GM18873 (cell line): ENCODE measurements at regions not wholly inside any gene's neighbourhood (a gene's known extent, or its start where the extent isn't known, plus 50 kb on each side); places are given as distances from the start of the nearest gene placed in this dataset.

Source experiments
- ATAC-seq: cut with Tn5 transposase; IDR thresholded peaks from one replicate; pipeline ENCODE4 v1.9.1; 2021; ENCODE audit warnings: mild to moderate bottlenecking, moderate library complexity, moderate number of reproducible peaks; ENCODE audit not compliant: unreplicated experiment, low FRiP score

- no peak for ATAC-seq
Measured at GRCh38 chr5:4095918-4096630, 500.4 kb downstream of the IRX1 start.

DNA sequence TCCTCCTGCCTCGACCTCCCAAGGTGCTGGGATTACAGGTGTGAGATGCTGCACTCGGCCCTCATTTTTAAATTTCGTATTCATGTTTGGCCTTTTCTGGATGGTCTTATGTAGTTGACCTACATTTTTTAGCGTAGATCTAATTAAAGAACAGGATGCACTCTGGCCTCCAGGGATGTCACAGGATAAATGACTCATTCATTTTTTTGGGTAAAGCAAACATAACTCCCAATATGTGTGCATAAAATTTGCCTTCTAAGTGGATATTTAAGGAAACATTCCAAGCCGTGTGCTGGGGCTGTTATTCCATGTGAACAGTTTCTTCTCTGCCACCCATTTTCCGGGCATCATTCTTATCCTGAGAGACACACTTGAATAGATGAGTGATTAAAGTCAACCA lies 501.6 kb downstream of the IRX1 start:
- no peak for ATAC-seq

GRCh38 chr5:4098226-4098625 lies 502.6 kb downstream of the IRX1 start:
- no peak for ATAC-seq

- no peak for ATAC-seq
Measured at GRCh38 chr5:4099386-4099785, 503.8 kb downstream of the IRX1 start.

GRCh38 chr5:4100739-4101138 lies 505.1 kb downstream of the IRX1 start:
- no peak for ATAC-seq

GRCh38 chr5:4101189-4101588 lies 505.6 kb downstream of the IRX1 start:
- ATAC-seq: no peak

GRCh38 chr5:4104831-4105597 lies 509.4 kb downstream of the IRX1 start:
- no peak for ATAC-seq

DNA sequence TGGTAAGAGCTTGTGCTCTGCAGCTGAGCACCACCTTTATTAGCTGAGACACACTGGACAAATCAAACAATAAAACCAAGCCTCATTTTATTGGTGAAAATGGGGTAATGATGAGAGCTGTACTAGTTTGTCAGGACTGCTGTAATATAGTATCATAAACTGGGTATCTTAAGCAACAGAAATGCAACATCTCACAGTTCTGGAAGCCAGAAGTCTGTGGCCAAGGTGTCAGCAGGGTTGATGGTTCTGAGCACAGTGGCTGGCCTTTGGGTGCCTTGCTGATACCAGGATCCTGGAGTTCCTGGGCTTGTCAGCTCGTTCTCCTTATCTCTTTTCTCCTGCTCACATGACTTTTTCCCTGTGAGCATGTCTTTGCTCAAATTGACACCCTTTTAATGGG lies 513.1 kb downstream of the IRX1 start:
- ATAC-seq: no peak

DNA sequence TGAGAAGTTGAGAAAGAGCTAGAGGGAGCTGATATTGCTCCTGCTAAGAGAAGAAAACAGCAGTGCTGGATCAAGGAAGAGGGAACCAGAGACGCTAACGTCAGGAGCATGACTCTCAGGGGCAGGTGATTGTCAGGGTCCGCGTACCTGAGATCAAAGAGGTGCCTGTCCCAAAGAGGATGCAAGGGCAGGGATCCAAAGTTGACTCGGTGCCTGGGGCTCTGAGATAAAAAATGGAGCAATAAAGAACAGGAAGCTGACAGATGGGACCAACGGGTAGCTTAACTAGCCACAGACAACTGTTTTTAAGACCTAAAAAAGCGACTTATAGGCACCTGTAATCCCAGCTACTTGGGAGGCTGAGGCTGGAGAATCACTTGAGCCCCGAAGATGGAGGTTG lies 517.8 kb downstream of the IRX1 start:
- no peak for ATAC-seq

DNA sequence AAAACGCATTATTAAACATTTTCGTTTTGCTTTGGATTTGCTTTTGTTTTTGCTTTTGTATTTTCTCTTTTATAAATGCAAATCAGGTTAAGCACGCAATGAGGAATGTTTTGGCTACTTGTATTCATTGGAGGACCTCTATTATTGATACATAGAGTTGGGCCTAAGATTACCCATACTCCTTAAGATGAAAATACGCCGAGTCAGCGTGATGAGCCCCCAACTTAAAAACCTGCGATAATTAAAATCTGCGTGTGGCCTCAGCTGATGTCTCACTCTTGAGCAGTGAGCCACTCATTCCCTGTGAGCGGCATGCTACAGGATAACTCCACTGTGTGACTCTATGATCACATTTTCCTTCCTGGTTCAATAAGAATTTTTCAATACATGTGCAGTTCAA lies 518.3 kb downstream of the IRX1 start:
- no peak for ATAC-seq

DNA sequence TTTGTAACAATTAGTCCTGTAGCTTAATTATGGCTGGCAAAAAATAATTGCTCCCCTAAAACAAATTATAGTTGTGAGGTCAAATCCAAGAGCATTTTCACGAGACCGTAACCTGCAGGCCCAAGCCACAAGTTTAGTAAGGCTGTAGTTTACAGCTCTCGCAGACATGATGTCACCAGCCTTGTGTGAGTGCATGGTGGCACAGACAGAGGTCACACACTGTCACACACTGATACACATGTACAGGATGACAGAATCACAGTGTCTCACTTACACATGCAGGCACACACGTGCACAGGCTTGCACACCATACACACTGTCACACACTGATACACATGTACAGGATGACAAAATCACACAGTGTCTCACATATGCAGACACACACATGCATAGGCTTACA lies 518.8 kb downstream of the IRX1 start:
- no peak for ATAC-seq

GRCh38 chr5:4116834-4117233 lies 521.2 kb downstream of the IRX1 start:
- ATAC-seq: no peak

GRCh38 chr5:4124221-4124970 lies 528.8 kb downstream of the IRX1 start:
- ATAC-seq: no peak

GRCh38 chr5:4128994-4129393 lies 533.4 kb downstream of the IRX1 start:
- no peak for ATAC-seq

- no peak for ATAC-seq
Measured at GRCh38 chr5:4129523-4129922, 533.9 kb downstream of the IRX1 start.

GRCh38 chr5:4130819-4131218 lies 535.2 kb downstream of the IRX1 start:
- no peak for ATAC-seq

- no peak for ATAC-seq
Measured at GRCh38 chr5:4137781-4138180, 542.1 kb downstream of the IRX1 start.

DNA sequence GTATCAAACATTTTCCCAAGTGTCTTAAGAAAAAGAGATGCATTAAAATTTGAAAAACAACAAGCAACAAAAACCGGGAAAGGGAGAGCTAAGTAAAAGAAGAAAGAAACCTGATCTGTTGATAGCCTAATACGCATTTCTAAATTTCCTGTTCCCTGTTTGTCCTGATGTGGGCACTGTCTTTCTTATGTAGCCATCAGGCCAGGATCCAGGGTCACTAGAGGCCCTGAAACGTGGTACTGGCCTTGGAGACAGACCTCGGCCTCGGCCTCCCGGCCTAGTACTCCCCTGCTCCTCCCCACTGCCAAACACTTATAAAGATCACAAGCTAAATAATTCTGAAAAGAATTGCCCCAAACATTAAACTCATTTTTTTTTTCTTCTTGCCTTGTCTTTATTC lies 547.2 kb downstream of the IRX1 start:
- ATAC-seq: no peak

DNA sequence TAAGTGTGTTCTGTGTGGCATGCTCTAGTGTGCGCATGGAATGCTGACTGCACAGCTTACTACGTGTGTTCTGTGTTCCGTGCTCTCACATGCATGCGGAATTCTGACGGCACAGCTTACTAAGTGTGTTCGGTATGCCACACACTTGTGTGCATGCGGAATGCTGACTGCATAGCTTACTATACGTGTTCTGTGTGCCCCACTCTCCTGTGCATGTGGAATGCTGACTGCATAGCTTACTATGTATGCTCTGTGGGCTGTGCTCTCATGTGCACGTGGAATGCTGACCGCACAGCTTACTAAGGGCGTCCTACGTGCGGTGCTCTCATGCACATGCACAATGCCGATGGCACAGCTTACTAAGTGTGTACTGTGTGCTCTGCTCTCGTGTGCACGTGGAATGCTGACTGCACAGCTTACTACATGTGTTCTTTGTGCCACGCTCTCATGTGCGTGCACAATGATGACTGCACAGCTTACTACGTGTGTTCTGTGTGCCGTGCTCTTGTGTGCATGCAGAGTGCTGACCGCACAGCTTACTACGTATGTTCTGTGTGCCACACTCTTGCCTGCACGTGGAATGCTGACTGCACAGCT lies 548.9 kb downstream of the IRX1 start:
- ATAC-seq: no peak

GRCh38 chr5:4145511-4145910 lies 549.9 kb downstream of the IRX1 start:
- no peak for ATAC-seq

- ATAC-seq: no peak
Measured at GRCh38 chr5:4148009-4148408, 552.4 kb downstream of the IRX1 start.
